ENCODE measurements at regions not wholly inside any gene's neighbourhood (a gene's known extent, or its start where the extent isn't known, plus 50 kb on each side); places are given as distances from the start of the nearest gene placed in this dataset.
A peak's percentile ranks its signal among the peaks of the same experiment; 100 is the strongest.

DNA sequence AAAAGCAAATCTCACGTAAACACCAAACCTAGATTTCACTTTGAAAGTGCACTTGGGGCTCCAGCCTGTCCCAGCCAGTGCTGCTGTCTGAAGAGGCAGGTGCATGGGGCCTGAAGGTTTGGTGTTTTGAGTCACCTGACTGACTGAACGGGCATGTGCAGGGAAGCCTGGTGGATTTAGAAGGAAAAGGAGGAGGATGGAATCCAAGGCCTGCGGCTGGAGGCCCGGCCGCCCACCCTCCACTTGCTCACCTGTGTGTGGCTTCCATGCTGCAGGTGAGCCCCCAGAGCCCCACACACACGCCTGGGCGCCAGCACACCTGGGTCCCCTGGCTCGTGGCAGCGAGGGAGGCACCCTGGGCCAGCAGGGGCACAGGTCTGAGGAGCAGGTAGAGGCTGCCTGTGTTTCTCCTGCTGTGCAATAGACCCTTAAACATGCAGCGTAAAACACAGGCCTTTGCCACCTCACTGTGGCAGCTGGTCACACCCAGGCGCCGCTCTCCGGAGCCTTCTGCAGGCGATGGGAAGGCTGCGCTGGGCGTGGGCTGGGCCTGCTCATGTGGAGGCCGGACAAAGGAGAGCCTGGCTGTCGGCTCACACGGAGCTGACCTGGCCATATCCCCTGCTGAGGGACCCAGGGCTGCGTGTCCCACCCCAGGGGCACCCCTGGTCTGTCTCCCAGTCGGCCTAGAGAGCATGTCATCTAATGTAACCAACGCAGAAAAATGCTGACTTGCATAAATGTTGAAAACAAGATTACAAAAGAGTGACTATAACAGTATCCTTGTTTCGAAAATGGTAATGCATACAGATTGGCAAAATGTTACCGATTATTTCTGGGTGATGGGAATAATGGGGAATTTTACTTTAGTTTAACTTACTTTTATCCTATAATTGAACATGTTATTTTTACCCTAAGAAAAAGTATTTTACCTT is 71.3 kb downstream of the TMEM18 start:
- Histone ChIP-seq H3K14ac (ENCODE audit: low read length) (peak overlapping the region; percentile 10), H2BK120ac (ENCODE audit: low read depth, low read length) (no peak overlapping the region), H3K36me3 (replicated peaks in 1 of 2; ENCODE audit: control insufficient read depth in 2 of 2, insufficient read depth in 2 of 2, low read length in 2 of 2) (no peaks in the 10 kb centered on the region), H3K4me1 (ENCODE audit: control insufficient read depth in 2 of 2, insufficient read depth in 1 of 2, low read depth in 1 of 2, low read length in 2 of 2) (peaks cover 0 to 4% of the 10 kb centered on the region in 2 donors), H3K4ac (ENCODE audit: low read length) (no peak overlapping the region), H3K9me3 (replicated peaks in 1 of 2; ENCODE audit: control insufficient read depth in 2 of 2, insufficient read depth in 1 of 2, low read depth in 1 of 2, low read length in 2 of 2) (peaks cover 0 to 8% of the 10 kb centered on the region in 2 donors), H2BK5ac (ENCODE audit: low read length) (no peak overlapping the region), H2BK15ac (ENCODE audit: low read length) (no peak overlapping the region), H3K23ac (ENCODE audit: low read depth, low read length, poor library complexity) (no peak overlapping the region), H3K27me3 (ENCODE audit: control insufficient read depth in 3 of 3, insufficient read depth in 3 of 3, low read depth in 1 of 3, low read length in 3 of 3) (peaks cover 0 to 10% (median 0%) of the 10 kb centered on the region in 3 experiments), H3K4me3 (ENCODE audit: low read length in 2 of 2) (peak overlapping the region in 1 of 2 donors; percentile 73), H3K79me1 (ENCODE audit: low read depth, low read length) (peaks cover 2% of the 10 kb centered on the region), H3K4me2 (ENCODE audit: insufficient read depth, low read length, poor library complexity, severe bottlenecking) (no peak overlapping the region), H2AK5ac (ENCODE audit: low read depth, low read length) (no peak overlapping the region), H2AFZ (ENCODE audit: low read length) (no peak overlapping the region), H3K18ac (ENCODE audit: low read length) (peak overlapping the region; percentile 57), H3K27ac (replicated peaks; ENCODE audit: low read length) (no peak overlapping the region), H4K8ac (ENCODE audit: low read depth, low read length) (no peak overlapping the region), H4K91ac (ENCODE audit: low read depth, low read length, poor library complexity) (no peak overlapping the region), H3K9ac (ENCODE audit: low read depth, low read length, poor library complexity) (no peak overlapping the region), H2BK12ac (ENCODE audit: low read length) (peak overlapping the region; percentile 36)
- 100% methylated on average over 1 of the region's 24 CpGs; no CpG with 5 or more reads in 1 of the 2 donors for WGBS, 2 donors (ENCODE audit: extremely low coverage in 2 of 2, insufficient read length in 2 of 2, insufficient replicate concordance in 1 of 2)
- no peak for DNase-seq (ENCODE audit: low spot score)

DNA sequence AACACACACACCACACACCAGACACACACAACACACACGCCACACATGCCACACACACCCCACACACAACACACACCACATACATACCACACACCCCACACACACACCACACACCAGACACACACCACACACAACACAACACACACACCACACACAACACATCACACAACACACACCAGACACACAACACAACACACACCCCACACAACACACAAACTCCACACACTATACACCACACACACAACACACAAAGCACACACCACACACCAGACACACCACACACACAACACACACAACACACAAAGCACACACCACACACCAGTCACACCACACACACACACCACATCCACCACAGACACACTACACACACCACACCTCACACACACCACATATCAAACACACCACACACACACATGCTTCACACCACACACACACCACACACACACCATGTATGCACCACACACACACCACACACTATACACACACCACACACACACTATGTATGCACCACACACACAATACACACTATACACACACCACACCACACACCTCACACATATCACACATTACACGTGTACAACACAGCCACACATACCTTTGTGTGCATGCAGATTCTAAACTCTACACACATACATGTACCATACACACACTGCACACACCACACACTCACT is 72.2 kb downstream of the TMEM18 start:
- Histone ChIP-seq H2AFZ (ENCODE audit: low read length) (no peak overlapping the region), H3K4me2 (ENCODE audit: insufficient read depth, low read length, poor library complexity, severe bottlenecking) (no peak overlapping the region), H3K27me3 (ENCODE audit: control insufficient read depth in 3 of 3, insufficient read depth in 3 of 3, low read depth in 1 of 3, low read length in 3 of 3) (peaks cover 0 to 10% (median 0%) of the 10 kb centered on the region in 3 experiments), H2BK15ac (ENCODE audit: low read length) (no peak overlapping the region), H3K23ac (ENCODE audit: low read depth, low read length, poor library complexity) (no peak overlapping the region), H2AK5ac (ENCODE audit: low read depth, low read length) (no peak overlapping the region), H3K4me3 (ENCODE audit: low read length in 2 of 2) (peak overlapping the region in 1 of 2 donors; percentile 73), H3K27ac (replicated peaks; ENCODE audit: low read length) (no peak overlapping the region), H3K79me1 (ENCODE audit: low read depth, low read length) (peaks cover 2% of the 10 kb centered on the region), H2BK12ac (ENCODE audit: low read length) (no peak overlapping the region), H3K18ac (ENCODE audit: low read length) (no peak overlapping the region), H2BK5ac (ENCODE audit: low read length) (no peak overlapping the region), H4K91ac (ENCODE audit: low read depth, low read length, poor library complexity) (no peak overlapping the region), H3K9me3 (replicated peaks in 1 of 2; ENCODE audit: control insufficient read depth in 2 of 2, insufficient read depth in 1 of 2, low read depth in 1 of 2, low read length in 2 of 2) (peaks cover 0 to 8% of the 10 kb centered on the region in 2 donors), H3K36me3 (replicated peaks in 1 of 2; ENCODE audit: control insufficient read depth in 2 of 2, insufficient read depth in 2 of 2, low read length in 2 of 2) (no peaks in the 10 kb centered on the region), H4K8ac (ENCODE audit: low read depth, low read length) (peak overlapping the region; percentile 44), H3K14ac (ENCODE audit: low read length) (peak overlapping the region; percentile 28), H2BK120ac (ENCODE audit: low read depth, low read length) (no peak overlapping the region), H3K4ac (ENCODE audit: low read length) (no peak overlapping the region), H3K4me1 (ENCODE audit: control insufficient read depth in 2 of 2, insufficient read depth in 1 of 2, low read depth in 1 of 2, low read length in 2 of 2) (no peaks in the 10 kb centered on the region), H3K9ac (ENCODE audit: low read depth, low read length, poor library complexity) (peak overlapping the region; percentile 65)
- DNase-seq (ENCODE audit: low spot score) = no peak
- WGBS, 2 donors (ENCODE audit: extremely low coverage in 2 of 2, insufficient read length in 2 of 2, insufficient replicate concordance in 1 of 2) = no CpG with 5 or more reads among the region's 2 CpGs

GRCh38 chr2:604385-604784 is 72.8 kb downstream of the TMEM18 start:
- WGBS, 2 donors (ENCODE audit: extremely low coverage in 2 of 2, insufficient read length in 2 of 2, insufficient replicate concordance in 1 of 2) = no CpG with 5 or more reads among the region's 9 CpGs

GRCh38 chr2:603869-604268 is 73.3 kb downstream of the TMEM18 start:
- no peak overlapping the region for H3K14ac ChIP-seq (ENCODE audit: low read length)
- no peaks in the 10 kb centered on the region for H3K4me1 ChIP-seq (ENCODE audit: control insufficient read depth in 2 of 2, insufficient read depth in 1 of 2, low read depth in 1 of 2, low read length in 2 of 2)
- no peak overlapping the region for H2BK15ac ChIP-seq (ENCODE audit: low read length)
- no peak overlapping the region for H2AFZ ChIP-seq (ENCODE audit: low read length)
- H4K8ac ChIP-seq (ENCODE audit: low read depth, low read length) = no peak overlapping the region
- no peak overlapping the region for H3K27ac ChIP-seq (replicated peaks; ENCODE audit: low read length)
- H3K23ac ChIP-seq (ENCODE audit: low read depth, low read length, poor library complexity) = no peak overlapping the region
- no peak overlapping the region for H4K91ac ChIP-seq (ENCODE audit: low read depth, low read length, poor library complexity)
- peaks cover 2% of the 10 kb centered on the region for H3K79me1 ChIP-seq (ENCODE audit: low read depth, low read length)
- peaks cover 0 to 10% (median 0%) of the 10 kb centered on the region in 3 experiments for H3K27me3 ChIP-seq (ENCODE audit: control insufficient read depth in 3 of 3, insufficient read depth in 3 of 3, low read depth in 1 of 3, low read length in 3 of 3)
- H3K36me3 ChIP-seq (replicated peaks in 1 of 2; ENCODE audit: control insufficient read depth in 2 of 2, insufficient read depth in 2 of 2, low read length in 2 of 2) = no peaks in the 10 kb centered on the region
- no peak overlapping the region for H3K4ac ChIP-seq (ENCODE audit: low read length)
- H2BK12ac ChIP-seq (ENCODE audit: low read length) = no peak overlapping the region
- WGBS, 2 donors (ENCODE audit: extremely low coverage in 2 of 2, insufficient read length in 2 of 2, insufficient replicate concordance in 1 of 2) = no CpG with 5 or more reads among the region's 8 CpGs
- H3K4me2 ChIP-seq (ENCODE audit: insufficient read depth, low read length, poor library complexity, severe bottlenecking) = no peak overlapping the region
- peak overlapping the region; percentile 4 for H3K18ac ChIP-seq (ENCODE audit: low read length)
- H3K9me3 ChIP-seq (replicated peaks in 1 of 2; ENCODE audit: control insufficient read depth in 2 of 2, insufficient read depth in 1 of 2, low read depth in 1 of 2, low read length in 2 of 2) = peaks cover 0 to 8% of the 10 kb centered on the region in 2 donors
- DNase-seq (ENCODE audit: low spot score) = no peak
- H3K9ac ChIP-seq (ENCODE audit: low read depth, low read length, poor library complexity) = no peak overlapping the region
- no peak overlapping the region for H3K4me3 ChIP-seq (ENCODE audit: low read length in 2 of 2)
- H2BK120ac ChIP-seq (ENCODE audit: low read depth, low read length) = no peak overlapping the region
- no peak overlapping the region for H2AK5ac ChIP-seq (ENCODE audit: low read depth, low read length)
- no peak overlapping the region for H2BK5ac ChIP-seq (ENCODE audit: low read length)

More at GRCh38 chr2:604385-604784, 72.8 kb downstream of the TMEM18 start:
- H3K4me2 ChIP-seq (ENCODE audit: insufficient read depth, low read length, poor library complexity, severe bottlenecking) = no peak overlapping the region
- H3K79me1 ChIP-seq (ENCODE audit: low read depth, low read length) = peaks cover 2% of the 10 kb centered on the region
- peaks cover 0 to 8% of the 10 kb centered on the region in 2 donors for H3K9me3 ChIP-seq (replicated peaks in 1 of 2; ENCODE audit: control insufficient read depth in 2 of 2, insufficient read depth in 1 of 2, low read depth in 1 of 2, low read length in 2 of 2)
- no peak overlapping the region for H2AK5ac ChIP-seq (ENCODE audit: low read depth, low read length)
- DNase-seq (ENCODE audit: low spot score) = no peak
- no peak overlapping the region for H4K91ac ChIP-seq (ENCODE audit: low read depth, low read length, poor library complexity)
- no peak overlapping the region for H3K14ac ChIP-seq (ENCODE audit: low read length)
- peaks cover 0 to 10% (median 0%) of the 10 kb centered on the region in 3 experiments for H3K27me3 ChIP-seq (ENCODE audit: control insufficient read depth in 3 of 3, insufficient read depth in 3 of 3, low read depth in 1 of 3, low read length in 3 of 3)
- H3K4me1 ChIP-seq (ENCODE audit: control insufficient read depth in 2 of 2, insufficient read depth in 1 of 2, low read depth in 1 of 2, low read length in 2 of 2) = no peaks in the 10 kb centered on the region
- no peak overlapping the region for H2AFZ ChIP-seq (ENCODE audit: low read length)
- no peaks in the 10 kb centered on the region for H3K36me3 ChIP-seq (replicated peaks in 1 of 2; ENCODE audit: control insufficient read depth in 2 of 2, insufficient read depth in 2 of 2, low read length in 2 of 2)
- no peak overlapping the region for H3K23ac ChIP-seq (ENCODE audit: low read depth, low read length, poor library complexity)
- no peak overlapping the region for H4K8ac ChIP-seq (ENCODE audit: low read depth, low read length)
- H2BK5ac ChIP-seq (ENCODE audit: low read length) = no peak overlapping the region
- no peak overlapping the region for H3K4ac ChIP-seq (ENCODE audit: low read length)
- H3K27ac ChIP-seq (replicated peaks; ENCODE audit: low read length) = no peak overlapping the region
- H2BK120ac ChIP-seq (ENCODE audit: low read depth, low read length) = no peak overlapping the region
- no peak overlapping the region for H2BK15ac ChIP-seq (ENCODE audit: low read length)
- H2BK12ac ChIP-seq (ENCODE audit: low read length) = no peak overlapping the region
- no peak overlapping the region for H3K18ac ChIP-seq (ENCODE audit: low read length)
- peak overlapping the region; percentile 9 for H3K9ac ChIP-seq (ENCODE audit: low read depth, low read length, poor library complexity)
- H3K4me3 ChIP-seq (ENCODE audit: low read length in 2 of 2) = no peak overlapping the region

Data from neuronal stem cell (in vitro differentiated cells).